GM12873 (cell line): ENCODE measurements at regions not wholly inside any gene's neighbourhood (a gene's known extent, or its start where the extent isn't known, plus 50 kb on each side); places are given as distances from the start of the nearest gene placed in this dataset.

Experiments used
- CTCF ChIP-seq: IDR thresholded peaks from 2 replicates; pipeline ENCODE4 v1.5.1; 2012; ENCODE audit warnings: low read depth, mild to moderate bottlenecking, moderate library complexity, low read length, control low read depth; ENCODE audit not compliant: insufficient read depth; ENCODE audit errors: missing control alignments

GRCh38 chr2:160892204-160892603 lies 268.0 kb upstream of the TANK start:
- no peak for TF ChIP-seq CTCF

- TF ChIP-seq CTCF = no peak
Measured at GRCh38 chr2:160893581-160893980, 266.6 kb upstream of the TANK start.

- TF ChIP-seq CTCF = no peak
Measured at GRCh38 chr2:160898581-160899307, 261.5 kb upstream of the TANK start.

GRCh38 chr2:160901613-160902012 lies 258.6 kb upstream of the TANK start:
- no peak for TF ChIP-seq CTCF

- no peak for TF ChIP-seq CTCF
Measured at GRCh38 chr2:160905862-160906261, 254.4 kb upstream of the TANK start.

- TF ChIP-seq CTCF = no peak
Measured at GRCh38 chr2:160906878-160907277, 253.3 kb upstream of the TANK start.

- no peak for TF ChIP-seq CTCF
Measured at GRCh38 chr2:160907738-160908137, 252.5 kb upstream of the TANK start.
